Uterus (tissue), 3 donors: ENCODE measurements at regions not wholly inside any gene's neighbourhood (a gene's known extent, or its start where the extent isn't known, plus 50 kb on each side); places are given as distances from the start of the nearest gene placed in this dataset.

Experiments used
- DNase-seq, 2 donors: peaks; one replicate each; pipeline ENCODE4 v3.0.0-alpha.2; 2019 to 2020
- H3K27ac ChIP-seq, 2 donors: fragments of 200-600 bp; sonication (generic); 1 replicate in 1 of 2; 2 replicates in 1 of 2; pipeline ENCODE4 v1.5.1; 2016 to 2018
- H3K27me3 ChIP-seq, 2 donors: fragments of 200-600 bp; sonication (generic); one replicate each; pipeline ENCODE4 v1.5.1; 2018 to 2019; ENCODE audit warnings: control low read depth in 1 of 2
- H3K36me3 ChIP-seq, 2 donors: fragments of 200-600 bp; sonication (generic); one replicate each; pipeline ENCODE4 v1.5.1; 2019; ENCODE audit warnings: control low read depth in 1 of 2
- H3K4me1 ChIP-seq, 2 donors: fragments of 200-600 bp; sonication (generic); one replicate each; pipeline ENCODE4 v1.5.1; 2018 to 2019; ENCODE audit warnings: control low read depth in 1 of 2
- H3K4me3 ChIP-seq, 2 donors: fragments of 200-600 bp; sonication (generic); 1 replicate in 1 of 2; 2 replicates in 1 of 2; pipeline ENCODE4 v1.5.1; 2018 to 2019; ENCODE audit warnings: mild to moderate bottlenecking in 1 of 2
- H3K9me3 ChIP-seq, 2 donors: fragments of 200-600 bp; sonication (generic); one replicate each; pipeline ENCODE4 v1.5.1; 2019; ENCODE audit warnings: control low read depth in 1 of 2
- CTCF ChIP-seq, 4 experiments: fragments of 200-600 bp in 2 of 4; fragments of 450-650 bp in 2 of 4; sonication (generic) in 2 of 4; IDR thresholded peaks; one replicate each; pipeline ENCODE4 v1.5.1; 2016 to 2019; ENCODE audit warnings: antibody characterized with exemption in 4 of 4, mild to moderate bottlenecking in 2 of 4, moderate library complexity in 1 of 4
- POLR2A ChIP-seq, 2 donors: fragments of 450-650 bp; IDR thresholded peaks; one replicate each; pipeline ENCODE4 v1.6.1; 2016; ENCODE audit warnings: antibody characterized with exemption in 2 of 2, mild to moderate bottlenecking in 1 of 2, moderate library complexity in 1 of 2
- intact Hi-C: fragments of 100-400 bp; cut with DNase I; formaldehyde crosslinking; loops from one replicate; pipeline ENCODE4 v1.15.1; 2023; ENCODE audit warnings: low total_unique reads
- donor health status: DM: yes; HTN: yes; CAD: no.

DNA sequence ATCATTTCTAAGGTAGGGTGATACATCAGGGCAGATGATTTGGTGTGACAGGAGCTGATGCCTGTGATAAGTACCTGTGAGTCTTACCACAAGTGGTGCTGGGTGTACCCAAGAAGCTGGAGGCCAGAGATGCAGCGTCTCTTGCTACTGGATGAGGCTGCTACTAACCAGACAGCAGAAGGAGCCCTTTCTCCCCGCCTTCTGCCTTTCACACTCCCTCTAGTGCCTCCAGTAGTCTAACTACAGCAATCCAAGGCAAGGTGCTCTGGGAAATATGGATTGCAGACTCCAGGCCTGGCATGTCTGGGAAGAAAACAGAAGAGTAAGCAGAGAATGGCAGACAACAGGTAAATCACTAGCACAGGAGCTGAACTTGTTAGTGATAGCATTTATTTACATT lies 470.8 kb downstream of the NKX6-1 start:
- Histone ChIP-seq H3K4me3 (no peak overlapping the region), H3K27me3 (no peaks in the 10 kb centered on the region), H3K9me3 (no peaks in the 10 kb centered on the region), H3K4me1 (no peaks in the 10 kb centered on the region), H3K27ac (no peak overlapping the region), H3K36me3 (no peaks in the 10 kb centered on the region)
- no peak for TF ChIP-seq CTCF (IDR thresholded peaks at IDR 0.05)
- no peak for TF ChIP-seq POLR2A (IDR thresholded peaks at IDR 0.05)
- no peak for DNase-seq
- intact Hi-C loops = no loop called here

- Histone ChIP-seq H3K27me3 (no peaks in the 10 kb centered on the region), H3K4me3 (no peak overlapping the region), H3K4me1 (no peaks in the 10 kb centered on the region), H3K36me3 (no peaks in the 10 kb centered on the region), H3K27ac (no peak overlapping the region), H3K9me3 (no peaks in the 10 kb centered on the region)
- no peak for DNase-seq
- intact Hi-C loops = no loop called here
- TF ChIP-seq CTCF (IDR thresholded peaks at IDR 0.05) = no peak
- TF ChIP-seq POLR2A (IDR thresholded peaks at IDR 0.05) = no peak
Observed at GRCh38 chr4:84024405-84024804, 474.7 kb downstream of the NKX6-1 start.

- no peak overlapping the region for H3K27ac ChIP-seq
- intact Hi-C loops = no loop called here
- DNase-seq = no peak
- no peak overlapping the region for H3K4me3 ChIP-seq
- no peaks in the 10 kb centered on the region for H3K36me3 ChIP-seq
- TF ChIP-seq CTCF (IDR thresholded peaks at IDR 0.05) (no peak), POLR2A (IDR thresholded peaks at IDR 0.05) (no peak)
- H3K4me1 ChIP-seq = no peaks in the 10 kb centered on the region
- H3K27me3 ChIP-seq = no peaks in the 10 kb centered on the region
- H3K9me3 ChIP-seq = no peaks in the 10 kb centered on the region
Observed at GRCh38 chr4:84022564-84022963, 476.5 kb downstream of the NKX6-1 start.

DNA sequence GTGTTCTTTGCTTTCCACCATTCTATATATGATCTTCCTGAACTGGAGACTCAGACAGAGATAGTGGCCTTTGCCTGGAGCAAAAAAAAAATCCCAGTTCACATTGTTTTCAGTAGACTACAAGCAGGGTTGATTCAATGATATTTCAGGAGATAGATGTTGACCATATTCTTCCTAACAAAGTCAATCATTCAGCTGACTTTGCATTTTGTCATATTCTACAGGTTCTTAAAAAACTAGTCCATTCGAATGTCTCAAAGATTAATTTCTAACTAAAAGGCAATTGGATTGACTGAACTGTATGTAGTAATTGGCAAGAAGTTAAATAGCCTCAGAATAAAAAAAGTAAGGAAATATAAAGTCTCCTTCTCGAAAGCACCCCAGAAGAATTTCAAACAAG lies 479.5 kb downstream of the NKX6-1 start:
- TF ChIP-seq CTCF (IDR thresholded peaks at IDR 0.05) (no peak), POLR2A (IDR thresholded peaks at IDR 0.05) (no peak)
- no peaks in the 10 kb centered on the region for H3K4me1 ChIP-seq
- H3K27ac ChIP-seq = no peak overlapping the region
- H3K4me3 ChIP-seq = no peak overlapping the region
- H3K36me3 ChIP-seq = no peaks in the 10 kb centered on the region
- no peak for DNase-seq
- H3K9me3 ChIP-seq = no peaks in the 10 kb centered on the region
- no peaks in the 10 kb centered on the region for H3K27me3 ChIP-seq
- intact Hi-C loops = no loop called here

DNA sequence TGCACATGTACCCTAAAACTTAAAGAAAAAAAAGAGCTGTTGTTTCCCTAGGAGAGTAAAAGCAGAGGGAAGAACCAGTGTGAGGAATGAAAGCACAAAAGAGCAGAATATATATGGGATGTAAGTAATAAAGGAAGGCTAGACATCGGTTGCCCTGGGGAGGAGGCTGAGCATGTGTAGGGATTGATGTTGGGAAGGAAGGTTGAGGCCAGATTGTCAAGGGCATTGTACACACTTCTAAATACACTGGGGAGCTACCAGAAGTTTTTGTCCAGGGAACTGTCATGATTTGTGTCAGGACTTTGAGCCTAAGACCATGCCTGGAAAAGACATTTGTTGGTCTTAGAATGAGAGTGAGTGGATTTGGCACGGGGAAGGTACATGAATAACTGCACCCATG lies 467.1 kb downstream of the GPAT3 start:
- intact Hi-C loops = no loop called here
- TF ChIP-seq POLR2A (IDR thresholded peaks at IDR 0.05) = no peak
- TF ChIP-seq CTCF (IDR thresholded peaks at IDR 0.05) = no peak
- no peak for DNase-seq

More for the DNA sequence above, 467.1 kb downstream of the GPAT3 start:
- no peak overlapping the region for H3K27ac ChIP-seq
- H3K4me1 ChIP-seq = no peaks in the 10 kb centered on the region
- no peak overlapping the region for H3K4me3 ChIP-seq
- H3K36me3 ChIP-seq = no peaks in the 10 kb centered on the region
- no peaks in the 10 kb centered on the region for H3K9me3 ChIP-seq
- no peaks in the 10 kb centered on the region for H3K27me3 ChIP-seq
